AG10803 (cell line): ENCODE measurements at regions not wholly inside any gene's neighbourhood (a gene's known extent, or its start where the extent isn't known, plus 50 kb on each side); places are given as distances from the start of the nearest gene placed in this dataset.
A peak's percentile ranks its signal among the peaks of the same experiment; 100 is the strongest.

Experiments used
- DNase-seq: peaks from one replicate; pipeline ENCODE4 v3.0.0; 2010; ENCODE audit warnings: low read depth
- H3K4me3 ChIP-seq: 2 replicates; pipeline ENCODE4 v1.5.1; 2011; ENCODE audit warnings: mild to moderate bottlenecking, low read length, control low read depth
- TF ChIP-seq, protein P1 (sequence below): conservative IDR thresholded peaks from 2 replicates; pipeline ENCODE4 v1.5.1; 2011; ENCODE audit warnings: mild to moderate bottlenecking, low read length, control low read depth, inconsistent platforms

DNA sequence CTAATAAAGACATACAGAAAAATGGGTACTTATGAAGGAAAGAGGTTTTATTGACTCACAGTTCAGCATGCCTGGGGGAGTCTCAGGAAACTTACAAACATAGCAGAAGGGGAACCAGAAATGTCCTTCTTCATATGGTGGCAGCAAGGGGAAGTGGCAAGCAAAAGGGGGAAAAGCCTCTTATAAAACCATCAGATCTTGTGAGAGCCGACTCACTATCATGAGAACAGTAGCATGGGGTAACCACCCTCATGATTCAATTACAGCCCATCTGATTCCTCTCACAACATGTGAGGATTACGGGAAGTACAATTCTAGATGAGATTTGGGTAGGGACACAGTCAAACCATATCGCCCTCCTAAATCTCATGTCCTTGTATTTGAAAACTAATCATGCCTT, 1305.4 kb upstream of the SORCS1 start:
- no peak overlapping the region for H3K4me3 ChIP-seq
- TF ChIP-seq, protein P1, sequence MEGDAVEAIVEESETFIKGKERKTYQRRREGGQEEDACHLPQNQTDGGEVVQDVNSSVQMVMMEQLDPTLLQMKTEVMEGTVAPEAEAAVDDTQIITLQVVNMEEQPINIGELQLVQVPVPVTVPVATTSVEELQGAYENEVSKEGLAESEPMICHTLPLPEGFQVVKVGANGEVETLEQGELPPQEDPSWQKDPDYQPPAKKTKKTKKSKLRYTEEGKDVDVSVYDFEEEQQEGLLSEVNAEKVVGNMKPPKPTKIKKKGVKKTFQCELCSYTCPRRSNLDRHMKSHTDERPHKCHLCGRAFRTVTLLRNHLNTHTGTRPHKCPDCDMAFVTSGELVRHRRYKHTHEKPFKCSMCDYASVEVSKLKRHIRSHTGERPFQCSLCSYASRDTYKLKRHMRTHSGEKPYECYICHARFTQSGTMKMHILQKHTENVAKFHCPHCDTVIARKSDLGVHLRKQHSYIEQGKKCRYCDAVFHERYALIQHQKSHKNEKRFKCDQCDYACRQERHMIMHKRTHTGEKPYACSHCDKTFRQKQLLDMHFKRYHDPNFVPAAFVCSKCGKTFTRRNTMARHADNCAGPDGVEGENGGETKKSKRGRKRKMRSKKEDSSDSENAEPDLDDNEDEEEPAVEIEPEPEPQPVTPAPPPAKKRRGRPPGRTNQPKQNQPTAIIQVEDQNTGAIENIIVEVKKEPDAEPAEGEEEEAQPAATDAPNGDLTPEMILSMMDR: no peak
- no peak for DNase-seq

DNA sequence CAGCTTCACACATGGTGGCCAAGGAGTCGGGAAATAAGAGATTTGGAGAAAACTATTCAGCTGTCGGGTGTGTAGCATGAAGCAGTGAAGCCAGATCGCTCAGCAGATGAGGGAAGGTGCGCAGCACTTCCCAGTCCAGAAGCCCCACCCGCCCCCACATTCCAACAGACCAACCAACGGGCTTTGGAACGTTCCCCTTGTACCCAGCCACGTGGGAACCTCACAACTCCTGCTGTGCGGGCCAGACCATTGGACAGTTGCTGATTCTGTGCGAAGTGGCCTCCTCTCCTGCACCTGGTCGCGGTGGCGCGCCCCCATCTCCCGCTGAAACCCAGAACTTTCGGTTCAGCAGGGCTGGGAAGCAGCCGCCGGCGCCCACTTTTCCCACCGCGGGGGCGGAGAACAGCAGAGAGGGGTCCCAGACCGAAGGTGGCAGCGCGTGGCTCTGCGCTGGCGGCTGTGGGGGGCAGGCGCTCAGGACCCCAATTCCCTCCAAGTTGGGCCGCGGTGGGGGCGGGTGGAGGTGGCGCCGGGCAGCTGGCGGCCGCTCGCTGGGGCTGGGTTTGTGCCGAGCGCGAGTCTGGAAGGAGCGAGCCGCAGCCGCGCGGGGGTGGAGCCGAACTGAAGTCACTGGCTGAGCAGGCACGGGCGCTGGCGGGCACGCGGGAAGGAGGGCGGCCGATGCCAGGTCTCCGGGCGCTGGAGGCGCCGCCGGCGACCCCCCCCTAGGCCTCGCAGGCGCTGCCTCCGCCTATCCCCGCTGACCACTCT, 1301.5 kb upstream of the SORCS1 start:
- TF ChIP-seq, protein P1: no peak
- H3K4me3 ChIP-seq: peak overlapping the region; percentile 64
- peak; percentile 34 for DNase-seq

DNA sequence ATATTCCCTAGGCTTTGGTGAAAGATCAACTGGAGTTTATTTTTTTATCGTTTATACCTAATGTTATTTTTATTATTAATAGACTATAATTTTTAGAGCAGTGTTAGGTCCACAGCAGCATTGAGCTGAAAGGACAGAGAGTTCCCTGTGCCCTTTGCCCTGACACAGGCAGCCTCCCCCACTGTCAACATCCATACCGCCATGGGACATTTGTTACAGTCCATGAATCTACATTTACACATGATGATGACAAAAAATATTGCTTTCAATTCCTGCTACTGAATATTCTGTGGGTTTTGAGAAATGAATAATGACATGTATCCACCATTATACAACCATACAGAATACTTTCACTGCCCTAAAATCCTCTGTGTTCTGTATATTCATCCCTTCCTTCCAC, 1297.5 kb upstream of the SORCS1 start:
- TF ChIP-seq, protein P1: no peak
- DNase-seq: no peak
- H3K4me3 ChIP-seq: no peak overlapping the region

DNA sequence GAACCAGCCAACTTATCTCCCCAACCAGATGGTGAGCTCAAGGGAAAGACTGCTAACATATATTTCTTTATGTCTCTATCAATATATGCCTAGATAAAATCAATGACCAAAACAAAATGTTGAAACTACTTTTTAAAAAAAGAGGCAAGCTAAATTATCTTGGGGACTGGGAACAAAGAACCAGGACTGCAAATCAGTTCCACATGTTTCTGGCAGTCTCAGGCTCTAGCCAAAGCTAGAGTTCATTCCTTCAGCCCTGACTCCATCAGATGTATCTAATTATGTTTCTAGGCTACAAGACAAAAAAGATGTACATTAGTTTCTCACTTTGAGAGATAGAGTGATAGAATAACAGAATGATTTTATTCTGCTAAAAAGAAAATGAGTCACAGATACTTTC, 1290.3 kb upstream of the SORCS1 start:
- peak; percentile 90 for DNase-seq
- TF ChIP-seq, protein P1: no peak
- H3K4me3 ChIP-seq: no peak overlapping the region

DNA sequence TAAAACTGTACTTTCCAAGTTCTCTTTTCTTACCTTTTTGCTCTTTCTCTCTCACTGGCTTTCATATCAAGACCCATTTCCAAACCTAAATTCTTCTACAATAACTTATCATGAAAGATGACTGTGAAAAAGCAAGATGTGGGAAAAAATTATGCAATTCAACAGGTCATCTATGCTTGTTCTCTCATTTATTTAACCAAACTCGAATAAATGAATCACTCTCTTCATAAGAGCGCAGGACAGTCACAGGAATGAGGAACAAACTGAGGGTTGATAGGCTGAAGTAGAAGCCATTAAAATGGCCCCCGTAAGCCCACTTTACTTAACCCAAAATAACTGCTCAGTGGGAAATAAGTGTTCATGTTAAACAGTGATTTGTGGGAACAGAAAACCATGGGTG, 1289.7 kb upstream of the SORCS1 start:
- no peak overlapping the region for H3K4me3 ChIP-seq
- peak; percentile 54 for DNase-seq
- TF ChIP-seq, protein P1: no peak

DNA sequence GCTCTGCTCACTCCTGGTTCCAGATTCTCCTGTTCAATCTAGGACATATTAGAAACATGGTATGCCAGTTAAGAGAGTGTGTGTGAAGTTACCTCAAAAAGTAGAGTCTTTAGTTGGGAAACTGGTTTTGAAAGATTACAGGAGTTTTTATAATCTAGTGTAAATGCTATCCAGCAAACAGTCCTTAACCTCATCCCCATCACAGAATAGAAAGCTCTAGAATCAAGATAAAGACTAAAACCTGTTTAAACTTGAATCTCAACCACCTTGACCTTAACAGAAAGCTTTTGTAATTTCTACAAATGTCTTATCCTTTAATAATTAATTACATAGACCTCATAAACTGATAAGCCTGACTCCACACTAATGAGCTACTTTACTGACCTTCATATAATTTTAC, 1288.7 kb upstream of the SORCS1 start:
- H3K4me3 ChIP-seq: no peak overlapping the region
- TF ChIP-seq, protein P1: no peak
- no peak for DNase-seq

DNA sequence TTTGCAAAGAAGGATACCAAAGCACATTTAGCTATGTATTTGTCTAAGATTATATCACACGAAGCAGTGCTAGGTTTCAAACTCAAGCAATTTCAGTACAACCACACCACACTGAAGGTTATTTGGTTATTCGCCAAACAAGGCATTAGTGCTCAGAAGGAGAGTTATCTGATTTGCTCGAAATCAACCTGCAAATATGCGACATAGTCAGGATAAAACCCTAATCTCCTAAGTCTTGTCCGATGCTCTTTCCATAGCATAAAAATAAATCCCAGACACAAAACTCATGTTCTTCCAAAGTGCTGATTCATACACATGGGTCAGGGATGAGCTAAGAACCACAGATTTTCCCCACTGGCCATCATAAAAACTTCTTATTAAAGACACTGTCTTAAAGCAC, 1288.0 kb upstream of the SORCS1 start:
- H3K4me3 ChIP-seq: no peak overlapping the region
- DNase-seq: peak; percentile 28
- TF ChIP-seq, protein P1: no peak
